ENCODE measurements at regions not wholly inside any gene's neighbourhood (a gene's known extent, or its start where the extent isn't known, plus 50 kb on each side); places are given as distances from the start of the nearest gene placed in this dataset.

- DNase-seq: peak; percentile 47
These were observed 129.9 kb downstream of the SLC30A10 start for GRCh38 chr1:219798283-219799030.

GRCh38 chr1:219797683-219798082 lies 130.7 kb downstream of the SLC30A10 start:
- DNase-seq: no peak

- no peak for DNase-seq
These were observed 131.3 kb downstream of the SLC30A10 start for GRCh38 chr1:219797009-219797408.

GRCh38 chr1:219795363-219795917 lies 132.9 kb downstream of the SLC30A10 start:
- DNase-seq: no peak

DNA sequence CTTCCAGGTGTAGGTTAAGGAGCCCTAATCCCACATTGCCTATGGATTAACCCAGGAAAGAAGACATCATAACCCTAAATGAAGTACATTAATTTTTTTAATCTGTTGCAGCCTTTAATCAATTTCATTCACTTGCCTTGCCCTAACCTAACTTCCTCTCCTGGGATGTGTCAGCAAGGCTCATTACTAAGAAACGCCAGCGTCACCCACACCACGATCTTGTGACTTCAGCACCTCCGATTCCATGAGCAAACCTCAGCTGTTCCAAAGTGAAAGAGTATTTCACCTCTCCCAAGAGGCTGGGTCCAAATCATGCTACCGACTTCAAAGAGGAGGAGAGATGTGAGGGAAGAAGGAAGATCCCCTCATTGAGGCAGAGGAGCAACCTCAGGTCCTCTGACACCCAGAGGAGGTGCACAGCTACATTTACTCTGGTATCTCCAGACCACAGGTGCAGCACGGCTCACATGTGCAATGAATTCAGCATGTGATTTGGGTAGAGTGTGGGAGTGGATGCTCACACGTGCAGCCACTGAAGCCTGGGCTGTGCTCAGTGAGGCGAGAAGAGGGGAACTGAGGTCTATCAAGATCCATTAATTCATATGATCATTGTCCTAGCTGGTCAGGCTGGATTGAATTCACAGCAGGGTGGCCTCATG lies 134.1 kb downstream of the SLC30A10 start:
- DNase-seq: no peak

GRCh38 chr1:219792337-219793021 lies 135.9 kb downstream of the SLC30A10 start:
- peak; percentile 60 for DNase-seq

DNA sequence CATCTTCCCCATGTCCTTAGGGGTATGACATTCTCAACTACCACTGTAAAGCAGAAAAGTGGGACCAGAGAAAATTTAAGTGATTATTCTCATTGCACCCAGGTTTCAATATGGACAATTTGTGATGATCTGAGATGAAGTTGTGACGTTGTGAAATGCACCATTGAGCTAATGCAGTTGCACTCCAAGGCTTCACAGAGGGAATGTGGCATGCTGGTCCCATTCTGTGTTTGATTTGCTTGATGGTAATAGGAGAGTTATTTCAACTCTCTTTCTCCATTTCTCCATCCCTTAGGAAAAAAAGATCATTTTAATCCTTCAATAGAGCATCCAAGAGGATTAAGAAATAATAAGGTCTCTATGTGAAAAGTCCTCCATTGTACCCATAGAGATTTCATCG lies 136.6 kb downstream of the SLC30A10 start:
- DNase-seq: no peak

GRCh38 chr1:219790834-219791615 lies 137.3 kb downstream of the SLC30A10 start:
- peak; percentile 76 for DNase-seq

DNA sequence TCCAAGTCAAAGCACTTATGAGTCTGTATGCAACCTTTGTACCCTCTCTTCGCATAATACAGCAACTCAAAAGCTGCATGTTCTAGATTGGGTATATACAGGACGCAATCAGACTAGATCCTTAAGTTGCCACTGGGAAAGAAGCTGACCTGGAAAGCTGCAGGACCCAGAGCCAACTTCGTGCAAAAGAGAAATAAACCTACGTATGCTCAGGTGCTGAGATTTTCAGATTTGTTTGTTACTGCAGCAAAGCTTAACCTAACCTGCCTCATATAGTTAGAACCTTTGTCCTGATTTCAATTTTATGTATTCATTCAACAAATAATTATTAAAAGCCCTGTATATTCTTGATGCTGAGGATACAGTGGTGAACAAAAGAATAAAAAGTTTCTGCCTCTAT lies 139.7 kb downstream of the SLC30A10 start:
- DNase-seq: no peak

GRCh38 chr1:219788091-219788490 lies 140.3 kb downstream of the SLC30A10 start:
- peak; percentile 30 for DNase-seq

DNA sequence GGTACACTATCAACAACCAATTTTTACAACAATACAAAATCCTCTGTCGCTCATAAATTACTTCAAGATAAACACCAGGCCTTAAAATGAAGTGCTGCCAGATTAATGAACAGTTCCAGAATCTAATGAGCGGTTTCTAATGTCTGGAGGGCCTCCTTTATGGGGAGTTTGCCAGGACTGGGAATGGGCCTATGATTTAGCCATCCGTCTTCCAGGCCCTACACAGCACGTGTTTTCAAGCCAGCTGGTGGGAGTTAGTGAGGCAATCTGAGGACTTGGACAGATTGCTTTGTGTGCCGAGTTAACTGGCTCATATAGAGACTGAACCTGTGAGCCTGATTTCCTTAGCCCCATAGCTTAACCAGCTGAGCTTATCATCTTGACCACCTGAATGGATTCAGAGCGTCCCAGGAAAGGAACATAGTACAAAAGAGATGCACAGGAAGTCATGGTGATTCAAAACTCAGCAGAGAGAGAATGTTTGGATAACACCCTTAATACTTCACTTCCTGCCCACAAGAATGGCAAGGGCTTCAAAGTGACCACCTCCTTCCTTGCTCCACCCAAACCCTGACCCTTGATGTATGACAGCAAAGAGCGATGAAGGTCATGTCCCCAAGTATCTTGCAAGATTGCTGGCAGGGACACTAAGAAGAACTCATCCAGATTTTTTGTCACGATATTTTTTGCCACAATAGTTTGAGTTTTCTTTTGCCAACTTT lies 143.5 kb downstream of the SLC30A10 start:
- no peak for DNase-seq

DNA sequence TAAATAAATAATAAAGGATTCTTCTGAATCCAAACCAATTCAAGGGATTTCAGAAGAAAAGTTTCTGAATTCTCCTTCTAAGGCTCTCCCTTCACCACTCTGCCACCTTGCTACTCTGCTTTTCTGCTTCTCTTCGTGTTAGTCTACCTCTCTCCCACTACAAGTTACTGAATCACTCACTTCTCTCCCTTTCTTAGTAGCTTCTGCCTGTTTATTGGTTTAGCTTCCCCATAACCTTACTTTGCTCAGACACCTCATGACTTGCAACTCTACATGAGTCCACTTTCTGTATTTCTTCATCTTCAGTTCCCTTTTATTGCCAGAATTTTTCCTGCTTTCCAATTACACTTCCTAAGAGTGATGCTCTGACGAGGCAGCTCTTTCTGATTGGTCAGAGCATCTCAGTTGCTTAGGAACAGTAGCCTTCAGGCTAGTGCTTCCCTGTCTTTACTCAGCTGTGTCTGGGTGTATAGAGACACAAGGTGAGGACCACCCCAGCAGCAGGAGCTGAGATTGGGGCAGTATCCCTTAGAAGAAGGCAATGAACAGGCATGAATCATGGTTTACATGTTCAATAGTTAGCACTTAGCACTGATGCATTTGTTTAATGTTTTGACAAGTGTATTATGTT lies 144.6 kb downstream of the SLC30A10 start:
- no peak for DNase-seq

DNA sequence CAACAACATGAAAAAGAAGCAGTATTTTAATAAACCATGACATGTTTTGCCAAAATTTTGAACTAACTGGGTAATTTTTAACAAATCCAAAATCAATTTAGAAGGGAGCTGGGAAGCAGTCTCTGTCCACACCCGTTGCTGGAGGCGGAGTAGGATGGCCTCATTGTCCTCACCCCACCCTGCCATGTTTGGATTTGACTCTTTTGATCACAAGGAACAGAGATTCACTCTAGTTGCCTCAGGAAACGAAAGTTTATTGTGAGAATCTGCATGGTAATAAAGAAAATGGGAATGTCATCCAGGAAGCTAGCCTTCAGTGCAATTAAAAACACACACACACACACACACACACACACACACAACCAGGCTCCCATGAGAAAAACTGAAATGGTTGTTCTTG lies 145.4 kb downstream of the SLC30A10 start:
- DNase-seq: no peak

- no peak for DNase-seq
These were observed 146.0 kb downstream of the SLC30A10 start for GRCh38 chr1:219782311-219782710.

DNA sequence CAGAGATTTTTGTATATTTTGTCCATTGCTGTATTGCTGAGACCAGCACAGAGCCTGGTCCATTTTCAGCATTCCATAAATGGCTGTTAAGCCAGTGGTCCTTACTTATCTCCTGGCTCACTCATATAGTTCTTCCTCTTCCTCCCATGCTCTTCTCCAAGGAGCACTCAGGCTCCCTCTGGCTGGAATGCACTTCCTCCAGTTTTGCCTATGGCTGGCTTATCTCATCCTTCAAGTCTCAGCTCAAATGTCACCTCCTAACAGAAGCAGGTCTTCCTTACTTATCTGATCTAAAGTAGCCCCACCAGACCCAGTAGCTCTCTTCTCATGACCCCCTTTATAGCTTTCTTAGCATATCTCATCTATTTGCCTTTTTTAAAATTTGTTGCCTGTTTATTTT lies 146.9 kb downstream of the SLC30A10 start:
- DNase-seq: no peak

DNA sequence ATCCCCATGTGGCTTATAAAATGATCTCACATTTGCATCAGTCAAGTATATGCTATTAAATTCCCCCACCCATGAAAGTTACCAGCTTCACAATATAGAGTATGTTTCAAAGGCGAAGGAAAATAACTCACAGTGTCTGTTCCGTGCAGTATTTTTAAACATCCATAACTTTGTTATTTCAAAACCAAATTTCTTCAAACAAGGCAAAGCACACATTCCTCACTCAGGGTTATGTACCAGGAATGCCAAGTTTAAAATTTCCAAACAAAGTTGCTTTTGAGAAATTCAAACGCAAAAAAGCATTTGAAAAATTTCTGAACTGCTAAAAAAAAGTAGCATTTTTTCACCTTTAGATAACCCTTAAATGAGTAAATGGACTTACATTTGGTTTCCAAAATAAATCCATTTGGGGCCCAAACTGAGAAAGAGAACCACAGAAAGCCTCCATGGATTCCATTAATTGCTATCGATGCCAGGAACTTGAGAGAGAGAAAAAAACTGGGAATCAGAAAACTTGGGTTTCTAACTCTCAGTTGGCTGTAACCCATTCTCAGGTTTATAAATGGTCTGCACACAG lies 149.5 kb downstream of the SLC30A10 start:
- no peak for DNase-seq

DNA sequence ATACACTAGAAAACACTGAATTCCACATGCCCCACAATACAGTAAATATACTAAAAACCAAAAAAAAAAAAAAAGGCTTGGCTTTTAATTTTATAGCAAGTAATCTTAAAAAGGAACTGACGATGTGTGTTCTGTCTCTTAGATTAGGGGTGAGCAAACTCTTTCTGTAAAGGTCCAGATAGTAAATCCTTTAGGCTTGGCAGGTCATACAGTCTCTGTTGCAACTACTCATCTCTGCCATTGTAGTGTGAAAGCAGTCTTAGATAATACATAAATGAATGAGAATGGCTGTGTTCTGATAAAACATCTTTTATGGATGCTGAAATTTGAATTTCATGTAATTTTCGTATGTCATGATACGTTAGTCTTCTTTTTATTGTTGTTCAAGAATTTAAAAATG lies 150.2 kb downstream of the SLC30A10 start:
- no peak for DNase-seq

GRCh38 chr1:219774386-219774785 lies 154.0 kb downstream of the SLC30A10 start:
- DNase-seq: no peak

DNA sequence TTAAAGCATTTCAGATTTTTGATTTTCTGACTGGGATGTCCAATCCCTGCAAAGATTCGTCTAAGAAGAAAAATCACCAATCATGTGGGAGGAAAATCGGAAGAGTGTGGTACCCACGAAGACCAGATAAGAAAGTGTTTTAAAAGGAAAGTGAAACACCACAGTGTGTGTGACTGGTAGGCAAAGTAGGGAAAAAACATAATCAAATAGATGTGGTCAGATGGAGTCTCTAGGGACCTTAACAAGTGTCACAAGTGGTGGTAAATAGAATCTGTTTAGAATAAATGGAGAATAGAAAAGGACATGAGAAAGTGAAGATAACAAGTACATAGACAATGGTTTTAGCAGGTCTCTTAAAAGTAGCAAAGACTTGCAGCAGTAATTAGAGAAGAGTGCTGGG lies 154.6 kb downstream of the SLC30A10 start:
- DNase-seq: no peak

DNA sequence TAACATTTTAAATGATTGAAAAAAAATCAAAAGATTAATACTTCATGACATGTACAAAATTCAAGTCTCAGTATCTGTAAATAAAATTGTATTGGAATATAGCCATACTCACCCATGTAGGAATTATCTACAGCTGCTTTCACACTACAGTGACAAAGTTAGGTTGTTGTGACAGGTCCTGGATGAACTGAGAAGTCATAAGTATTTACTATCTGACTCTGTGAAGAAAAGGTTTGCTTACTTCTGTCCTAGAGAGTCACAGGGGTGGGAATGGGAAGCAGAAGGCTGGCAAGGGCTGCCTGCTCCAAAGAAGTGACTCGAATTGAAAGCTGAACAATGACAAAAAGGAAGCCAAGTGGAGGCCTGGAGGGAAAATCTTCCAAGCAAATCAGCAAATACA lies 155.2 kb downstream of the SLC30A10 start:
- DNase-seq: no peak
